ENCODE measurements at regions not wholly inside any gene's neighbourhood (a gene's known extent, or its start where the extent isn't known, plus 50 kb on each side); places are given as distances from the start of the nearest gene placed in this dataset.

- in situ Hi-C loops (cut with MboI; ENCODE audit: low sequenced_read_pairs, unreplicated experiment), result no loop called here
- no peak for TF ChIP-seq CTCF (IDR thresholded peaks at IDR 0.05; ENCODE audit: borderline replicate concordance, control extremely low read depth, extremely low read depth, insufficient read depth, missing control alignments)
- no peak for DNase-seq (ENCODE audit: low spot score)
These were observed 53.0 kb upstream of the SMARCA2 start for GRCh38 chr9:1962122-1962521.

GRCh38 chr9:1962588-1963106 is 52.5 kb upstream of the SMARCA2 start:
- DNase-seq (ENCODE audit: low spot score), result no peak
- TF ChIP-seq CTCF (IDR thresholded peaks at IDR 0.05; ENCODE audit: borderline replicate concordance, control extremely low read depth, extremely low read depth, insufficient read depth, missing control alignments), result no peak
- in situ Hi-C loops (cut with MboI; ENCODE audit: low sequenced_read_pairs, unreplicated experiment), result no loop called here

GRCh38 chr9:1964093-1964492 is 51.1 kb upstream of the SMARCA2 start:
- TF ChIP-seq CTCF (IDR thresholded peaks at IDR 0.05; ENCODE audit: borderline replicate concordance, control extremely low read depth, extremely low read depth, insufficient read depth, missing control alignments), result no peak
- in situ Hi-C loops (cut with MboI; ENCODE audit: low sequenced_read_pairs, unreplicated experiment), result no loop called here
- DNase-seq (ENCODE audit: low spot score), result no peak

Measured in GM13976 (cell line).